ENCODE measurements at regions not wholly inside any gene's neighbourhood (a gene's known extent, or its start where the extent isn't known, plus 50 kb on each side); places are given as distances from the start of the nearest gene placed in this dataset.

DNA sequence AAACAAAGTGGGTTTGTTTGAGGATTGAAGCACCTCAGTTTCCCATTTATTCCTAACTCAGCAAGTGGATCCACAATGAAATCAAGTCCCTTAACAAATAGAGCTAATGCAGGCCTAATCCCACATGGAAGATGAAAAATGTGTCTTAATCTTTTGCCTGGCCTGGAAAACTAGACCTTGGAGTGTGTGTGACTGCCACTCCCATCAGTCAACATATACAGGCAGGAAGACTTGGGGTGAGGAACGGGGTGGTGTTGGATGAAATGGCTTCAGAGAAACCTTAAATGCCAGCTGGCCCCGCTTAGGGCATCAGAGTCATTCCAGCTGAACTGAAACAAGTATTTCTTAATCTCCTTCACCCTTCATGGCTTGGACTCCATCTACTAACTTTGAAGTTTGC lies 269.5 kb downstream of the MAF start:
- TF ChIP-seq, protein P1, sequence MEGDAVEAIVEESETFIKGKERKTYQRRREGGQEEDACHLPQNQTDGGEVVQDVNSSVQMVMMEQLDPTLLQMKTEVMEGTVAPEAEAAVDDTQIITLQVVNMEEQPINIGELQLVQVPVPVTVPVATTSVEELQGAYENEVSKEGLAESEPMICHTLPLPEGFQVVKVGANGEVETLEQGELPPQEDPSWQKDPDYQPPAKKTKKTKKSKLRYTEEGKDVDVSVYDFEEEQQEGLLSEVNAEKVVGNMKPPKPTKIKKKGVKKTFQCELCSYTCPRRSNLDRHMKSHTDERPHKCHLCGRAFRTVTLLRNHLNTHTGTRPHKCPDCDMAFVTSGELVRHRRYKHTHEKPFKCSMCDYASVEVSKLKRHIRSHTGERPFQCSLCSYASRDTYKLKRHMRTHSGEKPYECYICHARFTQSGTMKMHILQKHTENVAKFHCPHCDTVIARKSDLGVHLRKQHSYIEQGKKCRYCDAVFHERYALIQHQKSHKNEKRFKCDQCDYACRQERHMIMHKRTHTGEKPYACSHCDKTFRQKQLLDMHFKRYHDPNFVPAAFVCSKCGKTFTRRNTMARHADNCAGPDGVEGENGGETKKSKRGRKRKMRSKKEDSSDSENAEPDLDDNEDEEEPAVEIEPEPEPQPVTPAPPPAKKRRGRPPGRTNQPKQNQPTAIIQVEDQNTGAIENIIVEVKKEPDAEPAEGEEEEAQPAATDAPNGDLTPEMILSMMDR (IDR thresholded peaks at IDR 0.05) = no peak
- no peak for TF ChIP-seq EP300 (IDR thresholded peaks at IDR 0.05)

Data from upper lobe of left lung (tissue), 4 donors.